Eye (tissue), 1 donor: ENCODE measurements at regions not wholly inside any gene's neighbourhood (a gene's known extent, or its start where the extent isn't known, plus 50 kb on each side); places are given as distances from the start of the nearest gene placed in this dataset.
A peak's percentile ranks its signal among the peaks of the same experiment; 100 is the strongest.

Source experiments
- DNase-seq: peaks from one replicate; pipeline ENCODE4 v3.0.0-alpha.2; 2015

GRCh38 chr11:19661827-19662226 lies 50.8 kb upstream of the NAV2 start:
- DNase-seq = no peak

- DNase-seq = no peak
These were observed 52.6 kb upstream of the NAV2 start for GRCh38 chr11:19660076-19660475.

GRCh38 chr11:19659529-19659928 lies 53.1 kb upstream of the NAV2 start:
- DNase-seq = no peak

GRCh38 chr11:19658344-19658743 lies 54.3 kb upstream of the NAV2 start:
- DNase-seq = no peak

DNA sequence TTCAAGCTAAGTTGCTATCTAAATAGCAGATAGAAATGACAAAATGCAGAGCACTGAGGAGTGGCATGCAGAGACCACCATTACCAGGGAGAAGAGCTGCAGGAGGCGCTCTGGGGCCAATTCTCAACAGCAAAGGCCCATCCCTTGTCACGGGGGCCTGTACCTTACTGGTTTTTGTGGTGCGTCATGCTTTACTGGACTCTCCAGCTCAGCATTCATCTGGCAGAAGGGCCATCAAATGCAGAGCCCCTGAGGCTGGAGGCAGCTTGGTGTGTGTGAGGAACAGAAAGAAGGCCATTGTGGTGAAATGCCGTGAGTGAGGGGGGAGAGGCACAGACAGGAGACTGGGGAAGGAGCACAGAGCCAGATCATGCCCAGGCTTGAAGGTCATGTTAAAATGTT lies 56.5 kb upstream of the NAV2 start:
- no peak for DNase-seq

GRCh38 chr11:19652623-19653375 lies 59.8 kb upstream of the NAV2 start:
- peak; percentile 90 for DNase-seq

DNA sequence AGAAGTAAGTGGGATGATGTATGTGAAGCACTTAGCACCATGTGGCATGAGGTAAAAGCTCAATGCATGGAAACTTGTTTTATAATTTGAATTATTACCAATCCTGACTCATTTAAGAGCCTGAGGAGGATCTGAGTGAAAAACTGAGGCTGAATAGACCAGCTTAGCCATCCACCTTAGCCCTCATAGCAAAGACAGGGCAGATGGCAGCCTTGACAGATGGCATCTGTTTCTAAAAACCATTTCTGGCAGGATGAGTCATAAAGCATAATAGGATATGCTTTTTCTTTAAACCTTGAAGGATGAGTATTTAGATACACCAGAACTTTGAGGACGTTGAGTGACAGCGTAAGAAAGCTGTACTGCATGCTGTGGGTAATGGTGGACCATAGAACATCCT lies 61.0 kb upstream of the NAV2 start:
- DNase-seq = no peak

DNA sequence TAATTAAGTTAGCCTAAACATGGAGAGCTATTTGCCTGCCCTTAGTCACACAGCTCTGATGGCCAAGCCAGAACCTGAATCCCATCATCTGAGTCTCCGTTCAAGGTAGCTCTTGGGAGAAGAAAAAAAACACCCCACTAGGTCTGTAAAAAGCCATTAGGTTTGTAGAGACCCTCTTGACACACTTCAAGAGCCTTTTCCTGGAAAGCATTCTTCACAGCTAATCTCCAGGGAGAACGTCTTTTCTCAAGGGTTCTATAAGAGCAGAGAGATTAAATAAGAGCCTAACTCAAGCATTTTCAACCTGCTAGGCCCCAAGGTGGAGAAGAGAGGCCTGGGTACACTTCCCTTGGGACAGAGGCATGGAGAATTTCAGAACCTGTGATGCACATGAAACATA lies 61.6 kb upstream of the NAV2 start:
- no peak for DNase-seq

- DNase-seq = no peak
These were observed 62.2 kb upstream of the NAV2 start for GRCh38 chr11:19650467-19650866.

DNA sequence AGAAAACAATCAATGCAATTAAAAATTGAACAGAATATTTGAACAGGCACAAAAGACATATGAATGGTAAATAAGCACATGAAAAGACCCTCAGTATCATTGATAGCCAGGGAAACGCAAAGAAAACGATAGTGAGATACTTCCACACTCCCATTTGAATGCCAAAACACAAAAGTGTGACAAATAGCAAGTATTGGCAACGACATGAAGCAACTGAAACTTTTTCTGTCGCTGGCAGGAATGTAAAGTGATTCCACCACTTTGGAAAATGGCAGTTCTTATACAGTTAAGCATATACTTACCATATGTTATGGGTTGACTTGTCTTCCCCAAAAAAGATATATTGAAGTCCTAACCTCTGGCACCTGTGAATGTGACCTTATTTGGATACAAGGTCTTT lies 62.9 kb upstream of the NAV2 start:
- DNase-seq = no peak

DNA sequence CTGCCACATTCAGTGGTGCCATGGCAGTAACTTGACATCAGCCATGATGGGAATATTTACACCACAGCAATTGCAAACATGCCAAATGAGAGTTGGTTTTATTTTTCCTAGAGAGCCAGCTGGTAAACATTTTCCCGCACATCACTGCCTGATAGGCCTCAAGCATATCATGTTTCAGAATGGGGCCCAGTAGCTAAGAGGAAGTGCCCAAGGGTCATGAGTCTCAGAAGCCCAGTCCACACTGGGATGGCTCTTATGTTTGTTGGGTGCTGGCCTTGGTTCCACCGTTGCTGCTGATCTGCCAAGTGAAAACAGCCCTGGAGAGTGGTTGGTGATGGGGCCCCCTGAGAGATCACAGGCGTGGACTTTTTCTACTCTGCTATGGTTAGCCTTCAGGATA lies 64.3 kb upstream of the NAV2 start:
- no peak for DNase-seq

- DNase-seq = no peak
These were observed 64.8 kb upstream of the NAV2 start for GRCh38 chr11:19647816-19648215.

GRCh38 chr11:19646921-19647320 lies 65.7 kb upstream of the NAV2 start:
- no peak for DNase-seq

GRCh38 chr11:19646308-19646707 lies 66.3 kb upstream of the NAV2 start:
- DNase-seq = no peak

- DNase-seq = no peak
These were observed 68.3 kb upstream of the NAV2 start for GRCh38 chr11:19644316-19644715.

GRCh38 chr11:19642185-19643158 lies 70.2 kb upstream of the NAV2 start:
- DNase-seq = no peak

- no peak for DNase-seq
These were observed 73.0 kb upstream of the NAV2 start for GRCh38 chr11:19639603-19640105.

DNA sequence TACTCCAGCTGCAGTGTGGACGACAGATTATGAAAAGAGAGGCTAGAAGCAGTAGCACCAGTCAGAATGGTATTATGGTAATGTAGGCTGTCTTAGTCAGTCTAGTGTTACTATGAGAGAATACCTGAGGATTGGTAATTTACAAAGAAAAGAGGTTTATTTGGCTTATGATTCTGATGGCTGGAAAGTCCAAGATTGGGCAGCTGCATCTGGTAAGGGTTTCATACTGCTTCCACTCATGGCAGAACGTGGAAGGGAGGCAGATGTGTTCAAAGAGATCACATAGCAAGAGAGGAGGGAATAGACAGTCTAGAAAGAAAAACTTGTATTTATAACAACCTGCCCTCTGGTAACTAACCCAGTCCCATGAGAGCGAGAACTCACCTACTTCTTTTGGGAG lies 77.3 kb upstream of the NAV2 start:
- DNase-seq = no peak

DNA sequence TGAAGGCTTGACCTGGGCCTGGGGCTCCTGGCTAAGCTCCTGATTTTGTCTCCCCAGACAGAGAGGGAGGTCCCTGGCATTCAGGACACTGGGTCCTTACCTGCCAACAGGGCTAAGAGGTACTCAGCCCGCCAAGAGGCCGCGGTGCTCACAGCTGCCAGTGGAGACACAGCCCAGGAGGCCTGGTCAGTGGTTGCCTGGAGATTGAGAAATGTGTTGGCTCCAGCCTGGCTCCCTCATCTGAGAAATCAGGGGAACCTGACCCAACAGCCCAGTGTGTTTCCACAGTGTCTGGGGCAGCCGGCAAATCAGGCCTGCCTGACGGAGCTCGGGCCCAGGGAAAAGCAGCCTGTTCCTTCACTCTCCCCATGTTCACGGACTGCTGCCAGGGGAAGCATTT lies 79.4 kb upstream of the NAV2 start:
- no peak for DNase-seq

DNA sequence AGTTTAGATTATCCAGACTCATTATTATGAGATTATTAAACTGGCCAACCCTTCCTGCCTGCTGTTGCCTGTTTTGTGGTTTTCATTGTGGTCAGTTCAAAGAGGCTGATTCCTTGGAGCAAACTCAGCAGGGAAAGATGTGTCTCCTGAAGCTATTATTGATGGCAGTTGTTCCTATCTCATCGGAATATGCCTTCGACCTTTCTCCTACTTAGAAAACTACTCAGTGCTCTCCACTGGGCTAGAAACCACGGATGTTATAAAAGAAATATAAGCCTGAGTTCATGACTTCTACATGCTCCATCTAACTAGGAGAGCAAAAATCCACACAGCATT lies 80.2 kb upstream of the NAV2 start:
- no peak for DNase-seq

DNA sequence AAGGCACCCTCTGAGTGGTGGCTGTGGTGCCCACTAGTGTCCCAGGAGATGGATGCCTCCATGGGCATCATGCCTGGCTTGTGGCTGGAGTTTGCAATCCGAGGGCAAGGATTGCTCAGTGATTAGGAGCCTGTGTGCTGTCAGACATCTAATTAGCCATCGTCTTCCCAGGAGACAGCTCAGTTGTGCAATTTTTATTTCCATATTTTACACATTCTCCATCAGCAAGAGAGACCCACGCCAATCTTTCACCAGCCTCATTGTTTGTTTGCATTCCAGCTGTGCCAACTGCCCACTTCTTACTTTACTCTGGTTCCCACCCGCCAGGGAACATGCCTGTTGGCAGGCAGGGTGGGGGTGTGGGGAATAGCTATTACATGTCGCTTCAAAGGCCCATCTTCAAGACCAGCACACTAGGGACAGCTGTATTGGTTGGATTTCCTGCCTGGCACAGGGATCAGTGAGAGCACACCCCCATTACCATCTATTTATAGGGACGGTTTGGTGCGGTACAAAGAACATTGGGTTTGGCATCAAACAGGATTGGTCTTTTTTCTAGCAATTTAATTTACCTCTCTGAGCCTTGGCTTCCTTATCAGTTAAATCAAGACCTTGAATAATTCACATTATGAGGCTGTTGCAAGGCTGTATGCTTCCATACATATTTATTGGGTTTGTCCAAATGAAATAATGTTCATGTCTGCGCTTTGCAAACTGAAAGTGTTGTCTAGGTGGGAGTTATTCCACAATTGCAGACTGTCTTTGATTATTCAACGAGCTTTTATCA lies 80.7 kb upstream of the NAV2 start:
- DNase-seq = no peak

GRCh38 chr11:19628018-19628417 lies 84.6 kb upstream of the NAV2 start:
- no peak for DNase-seq

GRCh38 chr11:19627566-19627965 lies 85.1 kb upstream of the NAV2 start:
- DNase-seq = no peak
